Osteoblast (primary cell): ENCODE measurements at regions not wholly inside any gene's neighbourhood (a gene's known extent, or its start where the extent isn't known, plus 50 kb on each side); places are given as distances from the start of the nearest gene placed in this dataset.
"Not testable (repeated sequence)": the region's sequence is repeated elsewhere in the genome, so short reads cannot be mapped to it uniquely, and the experiment has no call there.

ENCODE experiments used
- DNase-seq: peaks from one replicate; pipeline ENCODE4 v3.0.0; 2011; ENCODE audit warnings: low spot score, mixed read lengths; ENCODE audit not compliant: insufficient read length; ENCODE audit errors: missing footprints
- H2AFZ ChIP-seq: 2 replicates; pipeline ENCODE4 v1.6.0; 2011; ENCODE audit warnings: mild to moderate bottlenecking, low read length
- H3K27ac ChIP-seq: 2 replicates; pipeline ENCODE4 v1.5.1; 2011; ENCODE audit warnings: mild to moderate bottlenecking, low read depth, low read length, moderate library complexity
- H3K27me3 ChIP-seq: 2 replicates; pipeline ENCODE4 v1.6.0; 2012; ENCODE audit warnings: mild to moderate bottlenecking, control low read depth, inconsistent platforms, low read length, moderate library complexity; ENCODE audit not compliant: insufficient read depth
- H3K36me3 ChIP-seq: 2 replicates; pipeline ENCODE4 v1.5.1; 2011; ENCODE audit warnings: mild to moderate bottlenecking, low read length, control low read depth, moderate library complexity; ENCODE audit not compliant: insufficient read depth
- H3K4me1 ChIP-seq: 2 replicates; pipeline ENCODE4 v1.5.1; 2011; ENCODE audit warnings: mild to moderate bottlenecking, low read length, control low read depth, moderate library complexity; ENCODE audit not compliant: insufficient read depth
- H3K4me2 ChIP-seq: 2 replicates; pipeline ENCODE4 v1.6.0; 2011; ENCODE audit warnings: mild to moderate bottlenecking, low read length; ENCODE audit not compliant: insufficient read depth
- H3K4me3 ChIP-seq: fragments of 200-600 bp; sonication (generic); 3 replicates; pipeline ENCODE4 v1.5.1; 2012; ENCODE audit warnings: mild to moderate bottlenecking, low read length, inconsistent platforms; ENCODE audit not compliant: insufficient read depth
- H3K79me2 ChIP-seq: 2 replicates; pipeline ENCODE4 v1.6.0; 2012; ENCODE audit warnings: mild to moderate bottlenecking, low read length, control low read depth, inconsistent platforms; ENCODE audit not compliant: insufficient read depth
- H3K9me3 ChIP-seq: 2 replicates; pipeline ENCODE4 v1.5.1; 2011; ENCODE audit warnings: low read depth, low read length, control low read depth
- H4K20me1 ChIP-seq: 2 replicates; pipeline ENCODE4 v1.6.0; 2012; ENCODE audit warnings: mild to moderate bottlenecking, low read length, control low read depth; ENCODE audit not compliant: insufficient read depth
- CTCF ChIP-seq: IDR thresholded peaks from 2 replicates; pipeline ENCODE4 v1.5.1; 2011; ENCODE audit warnings: mild to moderate bottlenecking, low read depth, low read length, moderate library complexity; ENCODE audit errors: extremely low read depth

- no peaks in the 10 kb centered on the region for H3K4me1 ChIP-seq
- H3K4me2 ChIP-seq, result no peak overlapping the region
- TF ChIP-seq CTCF, result no peak
Observed at GRCh38 chr15:95150466-95150865, 919.1 kb downstream of the MCTP2 start.

GRCh38 chr15:95152741-95153140 is 921.4 kb downstream of the MCTP2 start:
- no peak overlapping the region for H3K27ac ChIP-seq
- no peaks in the 10 kb centered on the region for H3K79me2 ChIP-seq
- H3K9me3 ChIP-seq, result peaks cover 2% of the 10 kb centered on the region
- no peak overlapping the region for H2AFZ ChIP-seq
- no peaks in the 10 kb centered on the region for H3K4me1 ChIP-seq
- H3K36me3 ChIP-seq, result no peaks in the 10 kb centered on the region
- no peaks in the 10 kb centered on the region for H4K20me1 ChIP-seq
- H3K4me2 ChIP-seq, result no peak overlapping the region
- no peak overlapping the region for H3K4me3 ChIP-seq
- H3K27me3 ChIP-seq, result no peaks in the 10 kb centered on the region
- no peak for TF ChIP-seq CTCF
- DNase-seq, result no peak

More at GRCh38 chr15:95150466-95150865, 919.1 kb downstream of the MCTP2 start:
- Histone ChIP-seq H3K27ac (no peak overlapping the region), H3K79me2 (no peaks in the 10 kb centered on the region), H3K27me3 (no peaks in the 10 kb centered on the region), H2AFZ (no peak overlapping the region), H3K36me3 (no peaks in the 10 kb centered on the region), H3K4me3 (no peak overlapping the region), H3K9me3 (peaks cover 2% of the 10 kb centered on the region), H4K20me1 (no peaks in the 10 kb centered on the region)
- no peak for DNase-seq

- not testable (repeated sequence) for H3K4me2 ChIP-seq, DNase-seq, H4K20me1 ChIP-seq, H3K27ac ChIP-seq, H2AFZ ChIP-seq, H3K36me3 ChIP-seq, H3K4me3 ChIP-seq, H3K9me3 ChIP-seq, H3K4me1 ChIP-seq, H3K79me2 ChIP-seq, H3K27me3 ChIP-seq
Observed at GRCh38 chr15:95153201-95153600, 921.8 kb downstream of the MCTP2 start.

DNA sequence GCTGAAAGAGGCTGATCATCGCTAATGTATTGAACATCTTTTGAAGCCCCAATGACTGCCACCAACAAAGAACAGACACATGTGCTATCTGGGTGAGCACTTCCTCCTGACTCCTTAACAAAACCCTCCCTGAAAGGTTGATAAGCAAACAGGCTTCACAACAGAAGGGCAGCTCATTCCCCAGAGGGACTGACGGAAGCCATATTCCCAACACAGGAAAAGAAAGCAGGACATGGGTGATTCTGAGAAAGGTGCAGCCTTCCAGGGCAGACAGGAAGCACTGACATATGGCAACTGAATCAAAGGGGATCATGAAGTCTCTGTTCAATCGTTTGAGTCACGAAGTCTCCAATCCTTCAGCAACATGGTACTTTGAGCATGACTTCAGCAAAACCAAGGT is 929.0 kb downstream of the MCTP2 start:
- no peak for DNase-seq

More for the DNA sequence above, 929.0 kb downstream of the MCTP2 start:
- Histone ChIP-seq H3K4me2 (no peak overlapping the region), H2AFZ (no peak overlapping the region), H3K27ac (no peak overlapping the region), H3K27me3 (no peaks in the 10 kb centered on the region), H4K20me1 (no peaks in the 10 kb centered on the region), H3K36me3 (no peaks in the 10 kb centered on the region), H3K9me3 (no peaks in the 10 kb centered on the region), H3K79me2 (no peaks in the 10 kb centered on the region), H3K4me3 (no peak overlapping the region), H3K4me1 (no peaks in the 10 kb centered on the region)
- no peak for TF ChIP-seq CTCF
